Glomerular endothelial cell (primary cell): ENCODE measurements at regions not wholly inside any gene's neighbourhood (a gene's known extent, or its start where the extent isn't known, plus 50 kb on each side); places are given as distances from the start of the nearest gene placed in this dataset.
A peak's percentile ranks its signal among the peaks of the same experiment; 100 is the strongest.

ENCODE experiments used
- DNase-seq: peaks from one replicate; pipeline ENCODE4 v3.0.0-alpha.2; 2011; ENCODE audit warnings: low read depth, low spot score; ENCODE audit errors: extremely low read depth

- no peak for DNase-seq
Measured at GRCh38 chr12:105915997-105916759, 222.6 kb downstream of the NUAK1 start.

GRCh38 chr12:105916760-105917039, 222.1 kb downstream of the NUAK1 start:
- no peak for DNase-seq

GRCh38 chr12:105920161-105920684, 218.5 kb downstream of the NUAK1 start:
- no peak for DNase-seq

DNA sequence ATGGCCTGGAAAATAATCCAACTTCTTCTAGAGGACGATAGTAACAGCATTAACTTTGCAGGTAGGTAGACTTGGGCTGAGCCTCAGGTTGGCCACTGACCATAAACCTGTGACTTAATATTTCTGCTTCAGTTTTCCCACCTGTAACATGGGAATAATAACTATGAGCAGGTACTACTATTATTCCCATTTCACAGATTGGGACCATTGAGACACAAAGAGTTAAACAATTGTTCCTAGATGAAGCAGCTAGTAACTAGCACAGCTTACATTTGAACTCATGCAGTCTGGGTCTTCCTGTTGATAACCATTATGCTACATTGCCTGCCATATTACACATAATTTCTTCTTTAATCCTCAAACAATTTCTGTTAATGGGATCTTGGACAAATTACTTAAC, 217.7 kb downstream of the NUAK1 start:
- DNase-seq, result no peak

DNA sequence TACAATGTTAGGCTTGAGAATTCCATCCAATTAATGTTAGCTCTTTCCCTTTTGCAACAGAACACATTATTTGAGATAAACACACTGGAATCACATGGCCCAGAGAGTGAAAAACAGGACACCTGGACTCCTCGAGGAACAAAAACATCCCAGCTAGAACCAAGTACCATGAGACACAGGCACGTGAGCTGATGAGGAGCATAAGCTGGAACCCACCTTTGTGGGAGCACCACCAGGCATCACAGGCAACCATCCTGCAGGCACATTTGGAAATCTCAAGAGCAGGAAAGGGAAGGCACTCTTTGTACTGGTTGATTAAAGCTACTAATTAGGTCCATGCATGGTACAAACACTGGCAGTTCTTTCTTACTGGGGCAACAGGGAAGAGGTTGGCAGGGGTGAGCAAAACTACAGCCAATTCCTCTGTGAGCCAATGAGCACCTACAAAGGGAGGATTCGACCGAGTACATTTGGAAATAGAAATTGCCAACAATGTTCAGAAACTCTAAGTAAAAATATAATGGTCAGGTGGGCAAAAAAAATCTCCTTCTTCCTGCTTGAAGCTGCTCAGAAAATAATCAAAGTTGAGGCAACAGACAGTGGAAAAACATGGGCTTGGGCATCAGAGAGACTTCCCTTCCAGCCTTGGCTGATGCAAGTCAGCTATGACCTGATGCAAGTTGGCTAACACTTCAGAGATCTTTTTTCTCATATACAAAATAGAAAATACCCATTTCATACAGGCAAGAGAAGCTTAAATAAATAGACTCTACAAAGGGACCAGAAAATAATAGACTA, 216.7 kb downstream of the NUAK1 start:
- no peak for DNase-seq

DNA sequence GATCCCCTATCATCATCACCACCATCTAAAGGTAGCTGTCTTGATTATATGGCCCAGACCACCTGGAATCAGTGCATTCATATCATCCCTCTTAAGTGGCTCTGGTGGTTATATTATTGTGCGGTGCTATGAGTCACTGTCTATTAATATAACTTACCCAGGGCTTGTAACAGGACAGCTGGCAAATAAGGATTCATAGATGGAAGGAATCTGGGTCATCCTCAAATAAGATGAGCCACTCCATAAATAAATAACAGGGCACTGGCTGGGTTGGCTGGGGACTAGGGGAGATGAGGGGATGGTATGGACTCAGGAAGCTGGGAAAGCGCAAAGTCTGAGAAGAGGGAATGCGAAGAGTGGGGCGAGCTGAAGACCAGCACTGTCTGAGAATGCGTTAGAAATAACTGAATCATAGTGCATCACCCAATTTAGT, 216.1 kb downstream of the NUAK1 start:
- no peak for DNase-seq

GRCh38 chr12:105924526-105925208, 214.1 kb downstream of the NUAK1 start:
- no peak for DNase-seq

GRCh38 chr12:105927564-105927963, 211.2 kb downstream of the NUAK1 start:
- no peak for DNase-seq

GRCh38 chr12:105928436-105928835, 210.3 kb downstream of the NUAK1 start:
- DNase-seq, result no peak

DNA sequence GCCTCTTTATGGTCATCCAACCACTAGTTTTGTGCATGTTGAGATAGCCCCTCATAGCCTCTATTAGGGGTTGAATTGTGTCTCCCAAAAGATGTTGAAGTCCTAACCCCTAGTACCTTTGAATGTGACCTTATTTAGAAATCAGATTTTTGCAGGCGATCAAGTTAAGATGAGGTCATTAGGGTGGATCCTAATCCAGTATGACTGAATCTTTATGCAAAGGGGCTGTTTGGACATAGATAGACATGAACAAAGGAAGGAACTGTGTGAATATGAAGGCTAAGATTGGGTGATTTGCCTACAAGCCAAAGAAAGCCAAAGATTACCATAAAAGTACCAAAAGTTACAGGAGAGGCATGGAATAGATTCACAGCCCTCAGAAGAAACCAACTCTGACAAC, 209.6 kb downstream of the NUAK1 start:
- no peak for DNase-seq

GRCh38 chr12:105930557-105931503, 207.9 kb downstream of the NUAK1 start:
- DNase-seq, result peak; percentile 63

GRCh38 chr12:105931762-105932570, 206.8 kb downstream of the NUAK1 start:
- DNase-seq, result no peak

GRCh38 chr12:105933671-105934665, 204.8 kb downstream of the NUAK1 start:
- peak; percentile 74 for DNase-seq

DNA sequence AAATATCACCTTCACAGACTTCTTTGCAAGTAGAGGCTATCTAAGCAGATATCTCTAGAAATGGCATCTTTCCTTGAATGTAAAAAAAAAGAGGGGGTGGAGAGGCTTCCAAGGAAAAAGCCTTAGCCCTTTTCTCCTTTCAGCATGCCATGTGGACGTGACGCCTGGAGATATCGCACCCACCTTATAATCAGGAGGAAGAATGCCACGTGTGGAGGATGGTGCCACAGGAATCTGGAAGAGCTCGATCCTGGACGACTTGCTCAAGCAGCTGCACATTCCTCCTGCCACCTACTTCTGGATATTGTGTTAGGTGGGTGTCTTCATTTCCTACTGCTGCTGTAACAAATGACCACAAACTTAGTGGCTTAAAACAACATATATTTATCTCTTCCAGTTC, 203.6 kb downstream of the NUAK1 start:
- no peak for DNase-seq

DNA sequence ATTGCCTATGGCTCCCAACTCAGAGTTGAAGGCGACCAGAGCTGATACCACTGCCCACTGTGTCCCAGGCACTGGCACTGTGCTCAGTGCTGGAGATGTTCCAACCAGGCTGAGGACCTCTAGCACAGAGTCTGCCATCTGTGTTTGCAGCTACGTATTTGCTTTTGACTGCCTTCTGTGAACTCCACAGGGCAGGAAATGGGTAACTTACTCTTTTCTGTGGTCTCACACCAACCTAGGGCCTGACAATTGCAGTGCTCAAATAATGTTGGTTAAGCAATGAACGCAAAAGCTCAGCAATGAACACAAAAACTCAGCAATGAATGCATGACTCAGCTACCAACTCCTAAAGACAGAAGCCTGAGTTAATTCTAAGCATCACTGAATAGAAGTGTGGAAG, 202.8 kb downstream of the NUAK1 start:
- no peak for DNase-seq

- DNase-seq, result no peak
Measured at GRCh38 chr12:105936496-105936895, 202.3 kb downstream of the NUAK1 start.

DNA sequence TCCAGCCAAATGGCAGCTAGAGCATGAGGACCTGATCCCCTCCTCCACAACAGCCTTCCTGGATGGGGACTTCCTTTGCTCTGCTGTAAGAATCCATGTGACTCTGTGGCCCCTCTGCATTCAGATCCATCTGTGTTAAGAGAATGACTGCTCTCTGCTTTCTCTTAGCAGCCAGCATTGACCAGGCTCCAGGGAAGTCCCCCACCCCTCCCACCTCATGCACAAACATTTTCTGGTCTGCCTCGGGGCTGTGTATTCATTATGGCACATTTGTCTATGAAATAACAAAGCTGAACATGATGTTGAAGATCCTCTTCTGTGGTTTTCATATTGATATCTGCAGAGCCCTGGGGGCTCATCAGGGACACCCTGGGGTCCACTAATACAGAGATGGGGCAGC, 201.7 kb downstream of the NUAK1 start:
- DNase-seq, result no peak

DNA sequence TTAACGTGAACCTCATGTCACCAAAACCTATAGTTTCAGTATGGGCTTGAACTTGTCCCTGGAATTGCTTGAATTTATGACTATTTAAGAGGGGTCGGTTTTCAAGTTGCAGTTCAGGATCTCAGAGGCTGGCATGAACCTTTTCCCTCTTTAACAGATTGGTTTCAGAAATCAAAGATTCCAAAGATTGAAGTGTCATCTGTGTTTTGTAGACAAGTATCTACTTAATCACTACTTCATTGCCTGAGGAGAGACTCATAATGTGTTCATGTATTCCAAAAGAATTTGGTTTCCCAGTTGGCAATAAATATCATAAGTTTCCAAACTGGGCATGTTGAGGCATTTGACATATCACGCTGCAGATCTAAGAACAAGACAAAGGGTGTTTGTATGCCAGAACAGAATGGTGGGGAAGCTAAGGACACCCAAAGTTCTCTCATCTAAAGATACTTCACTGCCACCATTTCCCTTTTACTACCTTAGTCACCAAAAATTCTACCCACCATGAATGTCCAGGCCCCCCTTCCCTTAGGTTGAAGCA, 199.5 kb downstream of the NUAK1 start:
- no peak for DNase-seq
